Liver (tissue), 1 donor: ENCODE measurements at regions not wholly inside any gene's neighbourhood (a gene's known extent, or its start where the extent isn't known, plus 50 kb on each side); places are given as distances from the start of the nearest gene placed in this dataset. TPM values are rescaled to one million over a fixed set of nuclear protein-coding genes. Genes with fewer than 3 reads are reported as not detected.

Source experiments
- small RNA-seq: library from RNA; depleted of rRNA; stranded (forward); fragments of <200 nt; gene quantifications from one replicate; pipeline ENCODE3, GENCODE V24; 2014

Small RNA genes in the stretch of these regions (small RNA-seq; reads per million reads assigned to genes)
- gene RF00004 (not detected), gene RPL32P9 (not detected)
